DND-41 (cell line): ENCODE measurements at regions not wholly inside any gene's neighbourhood (a gene's known extent, or its start where the extent isn't known, plus 50 kb on each side); places are given as distances from the start of the nearest gene placed in this dataset.

Experiments used
- EZH2 ChIP-seq: IDR thresholded peaks from 3 replicates; pipeline ENCODE4 v1.6.1; 2012; ENCODE audit warnings: borderline replicate concordance, low read depth, mild to moderate bottlenecking, moderate library complexity, low read length, inconsistent platforms; ENCODE audit not compliant: severe bottlenecking
- TF ChIP-seq, protein P1 (sequence below): IDR thresholded peaks from 2 replicates; pipeline ENCODE4 v1.5.1; 2012; ENCODE audit warnings: borderline replicate concordance, low read length, moderate library complexity, mild to moderate bottlenecking; ENCODE audit not compliant: poor library complexity, severe bottlenecking; ENCODE audit errors: extremely low read depth

DNA sequence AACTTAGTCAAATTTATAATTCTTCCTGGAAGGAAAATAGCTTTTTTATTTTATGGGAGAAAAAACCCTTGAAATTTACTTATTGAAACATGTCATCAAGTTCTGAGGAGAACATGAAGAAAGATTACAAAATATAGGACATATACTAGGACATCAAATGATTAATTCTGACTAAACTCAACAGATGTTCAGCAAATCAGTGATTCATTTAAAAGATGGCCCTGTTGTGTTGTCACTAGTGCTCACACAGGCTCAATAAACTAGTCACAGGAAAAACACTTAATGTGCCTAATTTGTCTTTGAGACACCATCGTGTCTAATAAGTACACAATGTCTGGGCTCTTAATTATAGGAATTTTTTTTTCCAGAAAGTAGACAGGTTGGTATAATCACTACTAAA lies 223.8 kb upstream of the TMTC4 start:
- TF ChIP-seq, protein P1, sequence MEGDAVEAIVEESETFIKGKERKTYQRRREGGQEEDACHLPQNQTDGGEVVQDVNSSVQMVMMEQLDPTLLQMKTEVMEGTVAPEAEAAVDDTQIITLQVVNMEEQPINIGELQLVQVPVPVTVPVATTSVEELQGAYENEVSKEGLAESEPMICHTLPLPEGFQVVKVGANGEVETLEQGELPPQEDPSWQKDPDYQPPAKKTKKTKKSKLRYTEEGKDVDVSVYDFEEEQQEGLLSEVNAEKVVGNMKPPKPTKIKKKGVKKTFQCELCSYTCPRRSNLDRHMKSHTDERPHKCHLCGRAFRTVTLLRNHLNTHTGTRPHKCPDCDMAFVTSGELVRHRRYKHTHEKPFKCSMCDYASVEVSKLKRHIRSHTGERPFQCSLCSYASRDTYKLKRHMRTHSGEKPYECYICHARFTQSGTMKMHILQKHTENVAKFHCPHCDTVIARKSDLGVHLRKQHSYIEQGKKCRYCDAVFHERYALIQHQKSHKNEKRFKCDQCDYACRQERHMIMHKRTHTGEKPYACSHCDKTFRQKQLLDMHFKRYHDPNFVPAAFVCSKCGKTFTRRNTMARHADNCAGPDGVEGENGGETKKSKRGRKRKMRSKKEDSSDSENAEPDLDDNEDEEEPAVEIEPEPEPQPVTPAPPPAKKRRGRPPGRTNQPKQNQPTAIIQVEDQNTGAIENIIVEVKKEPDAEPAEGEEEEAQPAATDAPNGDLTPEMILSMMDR, result no peak
- TF ChIP-seq EZH2, result no peak
